Stimulated activated naive CD8-positive, alpha-beta T cell treated with anti-CD3 and anti-CD28 coated beads, Interleukin-15, Interleukin-2, amounts not matched to agents 100 U/mL and 50 U/mL, for 24 hours (primary cell): ENCODE measurements at regions not wholly inside any gene's neighbourhood (a gene's known extent, or its start where the extent isn't known, plus 50 kb on each side); places are given as distances from the start of the nearest gene placed in this dataset.
A peak's percentile ranks its signal among the peaks of the same experiment; 100 is the strongest.

ENCODE experiments used
- ATAC-seq: fragments of 150-1000 bp; cut with Tn5 transposase; one replicate; pipeline ENCODE4 v1.10.0; 2021
- DNase-seq: peaks from one replicate; pipeline ENCODE4 v3.0.0; 2021

DNA sequence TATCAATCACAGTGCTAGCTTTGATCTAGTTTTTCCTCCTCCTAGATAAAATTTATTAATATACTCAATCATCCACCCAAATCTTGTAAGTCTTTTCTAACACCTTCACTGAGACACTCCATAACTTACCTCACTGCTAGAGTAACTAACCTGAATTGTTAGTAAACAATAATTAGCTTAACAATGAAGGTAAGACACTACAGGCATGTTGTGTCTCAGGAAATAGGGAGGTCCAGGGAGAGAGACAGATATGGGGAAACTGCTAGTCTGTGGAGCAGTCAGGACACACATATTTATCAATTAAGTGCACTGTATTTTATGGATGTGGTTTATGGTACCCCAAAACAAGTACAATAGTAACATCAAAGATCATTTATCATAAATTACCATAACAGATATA, 94.2 kb upstream of the SSTR1 start:
- ATAC-seq (no peak), DNase-seq (no peak)

DNA sequence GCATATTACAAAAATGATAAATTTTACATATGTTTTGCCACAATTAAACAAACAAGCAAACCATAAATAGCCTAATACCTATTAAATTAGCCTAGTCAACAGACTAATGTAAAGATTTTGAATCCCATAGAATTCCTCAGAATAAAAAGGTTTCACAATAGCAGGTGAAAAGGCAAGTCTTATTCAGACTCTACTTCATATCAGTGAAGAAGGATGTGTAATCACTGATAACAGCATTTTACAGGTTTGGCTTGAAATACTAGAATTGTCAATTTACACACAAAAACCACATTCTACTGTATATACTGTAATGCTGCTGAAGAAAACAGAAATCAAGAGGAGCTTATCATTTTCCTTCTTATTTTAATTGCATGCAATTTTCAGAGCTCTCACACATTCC, 90.8 kb upstream of the SSTR1 start:
- no peak for DNase-seq

DNA sequence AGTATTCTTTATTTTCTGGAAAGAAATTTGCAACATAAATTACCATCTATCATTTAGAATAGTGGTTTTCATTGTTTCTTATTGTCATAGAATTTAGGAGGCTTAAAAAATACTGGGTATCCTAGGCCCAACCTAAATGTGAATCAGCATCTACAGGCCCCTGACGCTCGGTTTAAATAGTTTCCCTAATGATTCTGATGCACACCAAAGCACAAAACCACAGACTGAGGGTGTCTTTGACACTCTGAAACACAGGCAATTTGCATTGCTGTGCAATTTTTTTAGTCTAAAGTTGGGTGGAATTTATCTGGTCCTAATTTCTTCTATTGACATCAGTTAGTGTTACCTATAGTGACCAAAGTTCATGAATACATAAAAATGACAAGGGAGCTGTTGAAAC, 87.6 kb upstream of the SSTR1 start:
- ATAC-seq (no peak), DNase-seq (no peak)

More for the DNA sequence above, 90.8 kb upstream of the SSTR1 start:
- no peak for ATAC-seq

DNA sequence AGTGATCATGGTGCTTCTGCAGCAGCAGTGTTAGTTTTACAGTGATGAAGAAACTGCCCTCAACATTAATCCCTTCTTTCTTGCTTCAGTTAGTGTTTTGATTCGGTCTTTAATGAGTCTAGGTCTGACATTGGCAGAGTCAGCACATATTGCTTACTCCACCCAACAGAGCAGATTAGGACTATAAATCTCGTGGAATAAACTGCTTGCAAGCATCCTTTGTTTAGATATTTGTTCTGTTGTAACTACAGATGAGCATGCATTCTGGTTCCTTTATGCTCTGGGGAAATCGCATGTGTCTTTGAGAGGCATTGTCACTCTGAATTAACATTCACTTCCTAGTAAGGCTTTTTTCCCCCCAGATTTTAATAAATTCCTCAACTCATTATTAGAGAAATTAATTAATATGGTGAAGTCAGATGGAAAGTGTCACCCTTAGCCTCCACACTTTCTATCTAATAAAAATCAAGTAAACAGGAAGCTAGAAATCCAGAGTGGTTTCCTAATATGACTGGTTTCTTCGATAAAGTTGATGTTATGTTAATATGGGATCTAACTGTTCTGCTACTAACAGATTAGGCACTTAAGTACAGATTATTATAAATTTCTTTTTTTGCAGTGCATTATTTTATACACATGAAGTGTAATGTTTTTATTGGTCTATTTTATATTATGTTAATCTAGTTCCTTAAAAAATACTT, 86.2 kb upstream of the SSTR1 start:
- DNase-seq: no peak
- no peak for ATAC-seq

DNA sequence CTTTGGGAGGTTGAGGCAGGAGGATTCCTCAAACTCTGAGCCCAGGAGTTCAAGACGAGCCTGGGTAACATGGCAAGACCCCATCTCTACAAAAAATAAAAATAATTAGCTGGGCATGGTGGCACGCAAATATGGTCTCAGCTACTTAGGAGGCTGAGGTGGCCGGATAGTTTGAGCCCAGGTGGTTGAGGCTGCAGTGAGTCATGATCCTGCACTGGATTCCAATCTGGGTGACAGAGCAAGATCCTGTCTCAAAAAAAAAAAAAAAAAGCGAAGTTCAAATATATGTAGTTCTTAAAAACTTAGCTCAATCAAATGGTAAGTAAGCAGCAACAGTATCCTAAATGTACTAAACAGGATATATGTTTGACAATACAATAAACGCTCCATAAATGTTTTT, 85.5 kb upstream of the SSTR1 start:
- no peak for DNase-seq
- no peak for ATAC-seq

DNA sequence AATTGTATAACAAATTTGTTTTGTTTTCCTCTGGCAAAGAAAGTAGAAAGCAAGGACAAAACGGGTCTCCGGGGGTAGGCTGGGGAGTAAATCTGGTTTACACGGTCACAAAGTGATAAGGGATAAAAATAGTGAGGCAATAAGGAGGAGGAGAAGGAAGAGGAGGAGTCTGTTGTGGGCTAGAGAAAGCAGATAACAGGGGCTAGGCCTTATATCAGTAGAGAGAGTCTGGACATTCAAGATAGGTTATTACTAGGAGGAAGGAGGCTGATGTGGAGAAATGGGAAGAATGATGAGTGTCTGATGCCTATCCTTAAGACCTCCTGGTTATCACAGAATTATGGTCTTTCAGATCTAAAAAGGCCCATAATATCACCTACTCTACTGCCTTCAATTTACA, 83.2 kb upstream of the SSTR1 start:
- ATAC-seq (no peak), DNase-seq (no peak)

DNA sequence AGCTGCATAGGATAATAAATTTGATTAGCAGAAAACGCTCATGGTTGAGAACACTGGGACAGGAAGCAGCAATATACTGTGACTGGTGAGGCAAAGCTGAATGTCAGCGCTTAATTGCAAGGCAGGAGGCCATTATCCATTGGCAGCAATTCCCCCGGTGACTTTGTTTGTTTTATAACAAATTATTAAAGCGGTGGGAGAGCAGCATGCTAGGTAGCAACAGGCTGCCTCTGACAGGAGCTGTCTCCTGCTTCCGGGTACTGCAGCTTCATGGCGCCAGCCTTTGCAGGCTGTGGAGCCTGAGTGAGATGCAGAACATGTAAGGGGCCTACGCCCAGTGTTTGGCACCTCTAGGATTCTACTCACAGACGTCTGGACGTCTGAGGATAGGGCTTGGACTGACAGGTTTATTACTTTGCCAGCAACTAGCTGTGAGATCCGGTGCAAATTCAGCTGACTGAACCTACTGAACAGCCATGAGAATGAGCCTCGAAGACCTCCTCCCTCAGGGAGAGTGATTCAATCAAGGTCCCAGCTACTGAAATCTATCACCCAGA, 82.1 kb upstream of the SSTR1 start:
- ATAC-seq: no peak
- no peak for DNase-seq

DNA sequence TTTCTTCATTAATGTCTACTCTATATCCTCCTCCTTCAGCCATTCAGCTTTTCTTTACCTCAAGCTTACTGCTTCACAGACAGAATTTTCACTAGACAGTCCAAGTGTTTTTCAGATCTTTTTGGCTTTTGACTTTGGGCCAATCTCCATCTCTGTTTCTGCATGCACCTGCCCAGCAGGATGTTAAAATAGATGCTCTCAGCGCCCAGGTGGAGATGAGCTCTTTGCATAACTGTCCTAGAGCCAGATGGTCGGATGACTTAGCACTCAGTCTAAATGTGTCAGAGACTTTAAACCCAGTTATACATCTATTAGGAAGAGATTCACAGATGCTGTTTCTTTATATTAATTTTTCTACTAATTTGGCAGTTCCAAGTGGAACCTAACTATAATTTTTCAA, 80.3 kb upstream of the SSTR1 start:
- no peak for ATAC-seq
- no peak for DNase-seq

DNA sequence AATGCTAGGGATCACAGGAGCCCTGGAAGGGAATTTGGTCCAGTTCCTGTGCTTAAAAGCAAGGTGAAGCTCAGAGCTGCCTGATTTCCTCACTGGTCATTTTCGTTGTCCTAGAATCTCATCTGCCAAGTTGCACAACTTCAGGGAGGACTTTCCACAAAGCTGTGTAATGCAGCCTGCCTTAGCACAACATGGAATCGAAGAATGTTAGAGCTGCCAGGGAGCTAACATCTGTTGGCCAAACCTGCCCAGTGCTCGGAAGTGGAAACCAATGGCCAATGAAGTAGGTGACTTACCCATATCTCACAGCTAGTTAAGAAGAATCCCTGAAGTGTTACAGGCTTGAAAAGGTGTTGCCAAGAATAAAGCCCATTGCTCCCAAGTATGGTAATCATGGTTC, 79.9 kb upstream of the SSTR1 start:
- DNase-seq: no peak
- no peak for ATAC-seq

DNA sequence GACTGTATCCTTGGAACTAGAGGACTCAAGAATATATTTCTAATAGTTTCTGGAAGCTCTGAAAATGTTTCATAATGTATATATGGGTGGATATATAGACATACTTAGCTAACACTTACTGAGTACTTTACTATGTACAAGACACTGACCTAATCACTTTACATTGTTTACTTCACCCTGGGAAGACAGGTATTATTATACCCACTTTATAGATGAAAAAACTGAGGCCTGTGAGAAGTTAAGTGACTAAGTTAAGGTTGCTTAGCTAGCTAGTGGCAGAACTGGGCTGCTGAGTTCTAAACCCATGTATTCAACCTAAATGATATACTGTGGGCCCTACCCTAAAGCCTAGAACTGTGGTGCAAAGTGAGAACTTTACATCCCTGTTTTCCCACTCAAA, 79.1 kb upstream of the SSTR1 start:
- ATAC-seq (no peak), DNase-seq (no peak)

DNA sequence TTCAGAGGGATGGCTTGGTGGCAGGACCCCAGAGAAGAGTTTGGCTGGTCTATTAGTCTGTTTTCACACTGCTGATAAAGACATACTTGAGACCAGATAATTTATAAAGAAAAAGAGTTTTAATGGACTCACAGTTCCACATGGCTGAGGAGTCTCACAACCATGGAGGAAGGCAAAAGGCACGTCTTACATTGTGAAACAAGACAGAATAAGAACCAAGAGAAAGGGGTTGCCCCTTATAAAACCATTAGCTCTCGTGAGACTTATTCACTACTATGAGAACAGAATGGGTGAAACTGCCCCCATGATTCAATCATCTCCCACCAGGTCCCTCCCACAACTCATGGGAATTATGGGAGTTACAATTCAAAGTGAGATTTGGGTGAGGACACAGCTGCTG, 78.5 kb upstream of the SSTR1 start:
- DNase-seq (no peak), ATAC-seq (no peak)

DNA sequence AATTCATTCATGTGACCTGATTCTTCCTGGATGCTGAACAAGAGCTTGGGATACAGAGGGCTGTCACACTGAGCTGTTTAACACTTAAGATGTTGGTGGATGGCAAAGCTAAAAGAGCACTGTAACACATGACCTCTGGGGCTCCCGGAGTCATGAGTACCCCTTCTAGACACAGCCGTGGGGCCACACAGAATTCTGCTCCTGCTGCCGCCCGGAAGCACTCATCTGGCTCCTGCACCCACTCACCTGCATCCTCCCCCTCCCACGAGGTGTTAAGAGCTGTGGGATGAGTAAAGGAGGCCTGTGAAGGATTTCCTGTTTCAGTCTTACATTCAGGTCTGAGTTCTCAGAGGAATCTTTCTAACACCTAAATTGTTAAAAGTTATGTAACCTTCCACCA, 78.0 kb upstream of the SSTR1 start:
- ATAC-seq (peak; percentile 46), DNase-seq (peak; percentile 24)

DNA sequence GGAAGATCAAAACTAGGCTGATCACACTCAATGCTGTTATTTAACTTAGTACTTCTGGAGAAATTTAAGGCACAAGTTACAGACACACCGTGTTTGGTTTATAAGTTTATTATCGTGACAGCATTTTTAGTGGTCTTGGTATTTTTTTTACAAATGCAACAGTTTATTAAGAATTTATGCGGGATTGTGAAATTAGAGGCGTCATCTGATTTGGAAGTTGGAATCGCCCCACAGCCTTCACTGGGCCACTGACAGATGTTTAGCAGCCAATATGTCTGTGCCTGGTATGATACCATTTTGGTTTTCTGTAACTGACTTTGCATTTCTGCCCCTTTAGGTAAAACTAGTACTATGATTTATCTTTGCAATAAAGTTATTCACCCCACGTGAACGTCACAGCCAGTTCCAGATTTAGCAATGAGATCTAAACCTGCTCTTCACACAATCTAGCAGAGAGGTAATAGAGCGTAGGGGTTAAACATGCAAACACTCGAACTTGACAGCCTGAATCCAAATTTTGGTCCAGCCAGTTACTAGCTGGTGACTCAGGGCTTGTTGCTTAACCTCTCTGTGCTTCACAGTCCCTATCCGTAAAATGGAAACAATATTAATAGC, 73.2 kb upstream of the SSTR1 start:
- ATAC-seq (no peak), DNase-seq (no peak)

DNA sequence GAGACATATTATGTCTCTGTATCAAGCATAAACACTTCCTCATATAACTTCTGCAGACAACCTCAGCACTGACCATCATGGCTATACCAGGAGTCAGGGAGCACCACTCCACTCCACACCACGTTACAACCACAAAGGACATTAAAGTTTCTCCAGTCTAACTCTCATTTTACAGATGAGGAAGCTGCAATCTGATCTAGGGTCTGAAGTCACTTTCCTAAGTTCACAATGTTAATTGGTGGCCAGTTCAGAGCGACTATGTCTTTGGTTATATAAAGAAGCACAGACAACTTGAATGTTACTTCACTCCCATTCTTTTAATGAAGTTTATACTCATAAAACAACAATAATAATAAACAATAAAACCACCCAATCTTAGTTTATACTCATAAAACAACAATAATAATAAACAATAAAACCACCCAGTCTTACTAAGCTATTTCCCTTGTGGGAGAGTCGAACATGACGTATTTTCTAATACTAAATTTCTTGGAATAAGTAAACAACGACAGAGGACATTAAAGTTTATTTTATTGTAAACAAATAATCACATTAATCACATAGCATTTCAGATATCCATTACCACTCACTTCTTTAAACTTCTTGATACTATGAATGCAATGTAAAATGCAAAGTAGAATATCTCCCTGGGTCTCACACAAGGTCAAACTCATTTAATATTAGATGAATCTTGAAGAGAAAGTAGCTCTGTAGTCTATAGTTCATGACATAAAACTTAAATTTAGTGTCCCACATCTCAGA, 72.4 kb upstream of the SSTR1 start:
- ATAC-seq (no peak), DNase-seq (no peak)

DNA sequence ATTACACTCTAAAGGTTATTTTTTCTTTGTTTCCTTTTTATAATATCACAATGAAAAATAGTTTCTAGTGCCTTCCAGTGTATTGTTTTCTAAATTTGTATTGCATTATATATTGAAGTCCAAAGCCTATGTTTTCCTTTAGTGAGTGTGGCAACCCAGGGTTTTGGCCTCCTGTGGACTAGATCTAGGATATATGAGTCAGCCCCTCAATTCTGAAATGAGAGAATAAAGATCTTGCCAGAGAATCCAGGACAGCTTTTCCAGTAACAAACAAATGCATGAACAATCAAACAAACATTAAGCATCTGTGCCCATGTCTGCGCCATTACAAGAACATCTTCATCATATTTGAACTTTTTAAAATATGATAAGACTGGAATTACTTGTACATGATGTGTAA, 70.7 kb upstream of the SSTR1 start:
- ATAC-seq (no peak), DNase-seq (no peak)

DNA sequence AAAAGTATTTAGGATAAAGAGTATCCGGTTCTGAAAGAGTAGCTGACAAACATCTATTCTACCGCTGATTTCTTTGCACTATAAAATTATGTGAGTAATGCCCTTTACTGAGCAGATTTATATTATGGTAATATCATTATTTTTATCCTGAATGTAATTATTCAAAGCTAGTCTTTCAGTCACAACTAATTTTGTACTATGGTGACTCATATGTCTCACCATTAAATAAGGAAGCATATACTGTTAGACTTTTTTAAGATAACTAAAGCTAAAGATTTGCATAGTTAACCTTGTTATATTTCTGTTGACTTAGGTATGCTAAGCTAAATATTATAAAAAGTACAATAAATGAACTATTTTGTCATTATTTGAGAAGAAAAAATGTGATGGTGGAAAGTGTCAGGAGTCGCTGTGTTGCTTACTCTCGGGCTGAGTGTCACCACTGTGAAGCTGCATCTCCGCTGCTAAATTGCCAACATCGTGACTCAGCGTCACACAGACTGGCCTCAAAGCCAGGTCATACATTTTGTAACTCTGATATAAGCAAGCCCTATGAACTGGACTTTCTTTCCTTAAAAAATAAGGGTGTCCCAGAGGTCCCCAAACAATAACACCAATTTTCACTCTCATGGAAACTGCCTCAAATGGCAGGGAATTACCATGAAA, 69.1 kb upstream of the SSTR1 start:
- no peak for DNase-seq
- ATAC-seq: no peak

DNA sequence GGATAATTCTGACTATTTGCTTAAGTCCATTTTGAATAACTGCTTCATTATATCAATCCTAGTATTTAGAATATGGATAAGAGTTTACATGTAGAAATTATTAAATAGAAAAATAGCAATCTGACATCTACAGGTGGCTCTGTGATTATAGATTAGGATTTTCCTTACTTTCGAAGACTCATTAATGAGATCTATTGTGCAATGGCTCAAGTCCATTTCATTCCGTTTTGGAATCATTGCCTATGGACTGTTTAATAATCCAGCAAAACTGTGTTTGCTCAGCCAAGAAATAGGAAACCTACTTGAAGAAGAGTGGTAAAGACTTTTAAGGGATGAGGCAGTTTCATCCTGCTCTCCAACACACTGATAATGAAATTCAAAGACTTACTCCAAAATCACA, 67.8 kb upstream of the SSTR1 start:
- ATAC-seq (no peak), DNase-seq (no peak)

DNA sequence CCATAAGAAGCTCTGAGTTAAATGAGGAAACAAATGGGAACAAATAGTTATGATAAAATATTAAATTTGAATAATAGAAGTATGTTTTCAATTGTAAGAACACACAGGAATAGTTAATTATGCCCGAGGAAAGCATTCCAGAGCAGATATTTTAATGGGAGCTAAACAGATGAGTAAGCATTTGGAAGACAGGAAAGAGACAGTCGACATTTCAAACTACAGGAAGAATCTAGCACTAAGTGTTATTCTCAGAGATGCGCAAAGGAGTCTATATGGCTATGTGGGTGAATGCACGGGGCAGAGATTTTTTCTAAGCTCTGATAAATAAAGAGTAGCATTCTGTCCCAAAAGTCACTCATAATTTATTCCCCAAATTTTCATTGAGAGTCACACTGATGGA, 64.5 kb upstream of the SSTR1 start:
- ATAC-seq: no peak
- no peak for DNase-seq

DNA sequence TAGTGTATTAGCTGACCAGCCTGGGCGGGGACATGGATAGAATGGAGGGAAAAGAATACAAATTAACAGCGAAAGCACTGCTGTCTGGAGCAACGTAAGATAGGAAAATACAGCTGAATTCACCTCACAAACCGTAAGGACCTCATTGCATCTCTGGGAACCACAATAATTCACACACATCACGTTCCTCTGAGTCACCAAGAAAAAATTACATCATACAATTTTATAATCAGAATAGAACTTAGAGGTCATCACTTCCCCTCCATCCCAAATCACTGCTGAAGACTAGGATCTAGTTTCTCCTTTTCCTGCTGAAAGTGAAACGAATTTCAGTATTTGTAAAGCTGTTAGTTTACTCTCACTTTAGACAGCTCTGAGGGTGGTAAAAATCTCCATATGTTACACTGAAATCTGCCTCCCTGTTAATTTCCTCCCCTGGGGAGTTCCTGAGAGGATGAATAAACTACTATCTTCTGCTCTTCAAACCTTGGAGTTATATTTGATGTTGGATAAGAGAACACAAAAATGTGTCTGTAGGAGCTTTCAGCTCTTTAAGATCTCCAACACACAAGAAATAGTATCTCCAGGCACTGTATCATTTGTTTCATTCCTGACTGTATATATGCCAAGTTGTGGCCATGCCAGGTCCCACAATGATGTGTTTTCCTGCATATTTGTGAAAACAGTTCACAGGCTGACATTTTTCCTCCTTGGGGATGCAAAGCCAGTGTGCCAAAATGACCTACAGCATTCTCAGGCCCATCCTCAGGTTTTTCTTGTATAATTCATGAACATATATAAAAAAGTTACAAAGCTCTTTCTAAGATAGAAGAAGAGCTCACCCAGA, 63.8 kb upstream of the SSTR1 start:
- no peak for ATAC-seq
- DNase-seq: no peak

DNA sequence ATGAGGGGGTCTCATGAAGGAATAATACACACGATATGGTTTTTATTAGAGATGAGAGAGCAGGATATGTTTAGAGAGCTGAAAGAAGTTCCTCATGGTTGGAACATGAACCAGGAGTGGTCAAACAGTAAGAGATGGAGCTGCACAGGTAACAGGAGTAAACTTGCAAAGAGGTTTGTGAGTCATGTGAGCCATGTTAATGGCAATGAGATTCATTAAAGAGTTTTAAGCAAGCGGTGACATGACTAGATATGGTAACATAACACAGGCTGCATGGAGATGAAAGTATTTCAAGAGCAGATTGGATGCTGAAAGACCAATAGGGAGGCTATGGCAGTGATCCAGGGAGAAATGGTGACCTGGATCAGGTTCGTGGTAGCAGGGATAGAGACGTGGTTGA, 62.6 kb upstream of the SSTR1 start:
- ATAC-seq: no peak
- DNase-seq: no peak

DNA sequence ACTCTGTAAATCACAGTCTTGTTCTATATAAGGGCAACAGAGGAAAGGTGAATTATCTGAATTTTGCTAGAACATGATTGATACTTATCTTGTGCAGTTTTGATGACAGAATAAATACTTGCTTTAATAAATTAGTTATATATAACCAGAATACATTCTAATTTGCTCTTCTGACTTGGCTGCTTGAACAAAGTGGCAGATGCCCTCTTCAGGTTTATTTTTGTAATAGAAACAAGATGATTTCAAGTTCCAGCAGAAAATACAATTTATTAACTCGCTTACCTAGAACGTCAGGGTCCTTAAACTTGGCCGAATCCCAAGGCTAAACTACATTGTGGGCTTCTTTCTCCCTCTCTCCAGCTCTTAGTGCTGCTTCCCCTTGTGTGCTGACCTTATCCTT, 57.6 kb upstream of the SSTR1 start:
- ATAC-seq (no peak), DNase-seq (no peak)
